K562 (cell line): ENCODE measurements at regions not wholly inside any gene's neighbourhood (a gene's known extent, or its start where the extent isn't known, plus 50 kb on each side); places are given as distances from the start of the nearest gene placed in this dataset.

Experiments
- BRD9 ChIP-seq: fragments of 450-650 bp; IDR thresholded peaks from 2 replicates; pipeline ENCODE4 v1.6.1; 2018; ENCODE audit warnings: low read depth; ENCODE audit not compliant: partially characterized antibody
- CTCF ChIP-seq, 3 experiments: IDR thresholded peaks in 2 of 3; conservative IDR thresholded peaks in 1 of 3; 2 replicates each; pipeline ENCODE4 v1.5.1; 2011 to 2012; ENCODE audit warnings: low read length in 3 of 3, mild to moderate bottlenecking in 3 of 3, control low read depth in 2 of 3, improper control_type of control experiment in 1 of 3, inconsistent platforms in 1 of 3, low read depth in 1 of 3, mixed read lengths in 1 of 3, moderate library complexity in 1 of 3; ENCODE audit not compliant: insufficient read depth in 2 of 3
- HDAC6 ChIP-seq: IDR thresholded peaks from 2 replicates; pipeline ENCODE4 v1.6.1; 2012; ENCODE audit warnings: low read depth, mild to moderate bottlenecking, control low read depth, inconsistent platforms, low read length, moderate library complexity
- HOMEZ ChIP-seq: fragments of 250-450 bp; sonication (Bioruptor Pico); IDR thresholded peaks from 2 replicates; pipeline ENCODE4 v1.4.0; 2020; ENCODE audit warnings: mild to moderate bottlenecking, moderate library complexity
- POLR3G ChIP-seq: IDR thresholded peaks from 2 replicates; pipeline ENCODE4 v1.6.1; 2011; ENCODE audit not compliant: insufficient read length, insufficient replicate concordance; ENCODE audit errors: extremely low read depth
- SMARCC2 ChIP-seq: fragments of 450-650 bp; IDR thresholded peaks from 2 replicates; pipeline ENCODE4 v1.6.1; 2017; ENCODE audit warnings: antibody characterized with exemption, moderate library complexity, mild to moderate bottlenecking, low read depth
- TAF1 ChIP-seq: IDR thresholded peaks from 2 replicates; pipeline ENCODE4 v1.6.1; 2011; ENCODE audit warnings: mild to moderate bottlenecking, low read length, moderate library complexity; ENCODE audit not compliant: insufficient read depth, control insufficient read depth, severe bottlenecking; ENCODE audit errors: extremely low read depth
- ZKSCAN8 ChIP-seq: fragments of 200-800 bp; sonication (Bioruptor generic); IDR thresholded peaks from 2 replicates; pipeline ENCODE4 v1.6.1; 2016; ENCODE audit warnings: missing genetic modification characterization, missing compliant biosample characterization
- ZNF512 ChIP-seq: IDR thresholded peaks from 2 replicates; pipeline ENCODE4 v1.6.1; 2016; ENCODE audit warnings: missing genetic modification characterization, missing compliant biosample characterization
- TF ChIP-seq, protein P1 (sequence below), 2 experiments: fragments of 200-800 bp in 1 of 2; sonication (Bioruptor generic) in 1 of 2; sonication (generic) in 1 of 2; formaldehyde crosslinking in 1 of 2; IDR thresholded peaks in 1 of 2; conservative IDR thresholded peaks in 1 of 2; 2 replicates each; pipeline versions ENCODE4 v1.5.0 to v1.6.1; 2016 to 2020; ENCODE audit warnings: missing compliant biosample characterization in 1 of 2, missing genetic modification characterization in 1 of 2, missing genetic modification reagents in 1 of 2

DNA sequence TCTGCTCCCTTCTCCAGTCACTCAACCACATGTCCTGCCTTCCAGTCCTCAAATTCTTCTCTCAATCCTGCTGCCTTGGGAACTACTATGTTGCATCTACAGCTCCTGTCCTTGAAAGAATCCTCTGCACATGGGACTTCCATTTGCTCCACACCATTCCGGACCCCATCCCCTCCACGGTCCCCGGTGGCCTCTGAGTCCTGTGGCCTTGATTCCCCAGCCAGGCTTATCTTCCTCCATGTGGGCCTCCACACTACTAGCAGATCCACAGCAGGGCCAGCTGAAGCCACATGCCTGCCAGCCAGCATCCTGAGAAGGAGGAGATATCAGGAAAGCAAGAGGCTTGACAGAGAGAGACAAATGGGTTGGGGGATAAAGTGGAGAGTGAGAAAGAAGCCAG, 1323.8 kb downstream of the UQCRFS1 start:
- no peak for TF ChIP-seq TAF1
- no peak for TF ChIP-seq HDAC6
- no peak for TF ChIP-seq CTCF (IDR thresholded peaks at IDR 0.05 in 2 of 3, conservative IDR thresholded peaks at IDR 0.05 in 1 of 3; ENCODE audit: insufficient read depth in 2 of 3, low read depth in 1 of 3, low read length in 3 of 3)
- TF ChIP-seq ZKSCAN8 (CRISPR knock-in tag), result no peak
- TF ChIP-seq, protein P1, sequence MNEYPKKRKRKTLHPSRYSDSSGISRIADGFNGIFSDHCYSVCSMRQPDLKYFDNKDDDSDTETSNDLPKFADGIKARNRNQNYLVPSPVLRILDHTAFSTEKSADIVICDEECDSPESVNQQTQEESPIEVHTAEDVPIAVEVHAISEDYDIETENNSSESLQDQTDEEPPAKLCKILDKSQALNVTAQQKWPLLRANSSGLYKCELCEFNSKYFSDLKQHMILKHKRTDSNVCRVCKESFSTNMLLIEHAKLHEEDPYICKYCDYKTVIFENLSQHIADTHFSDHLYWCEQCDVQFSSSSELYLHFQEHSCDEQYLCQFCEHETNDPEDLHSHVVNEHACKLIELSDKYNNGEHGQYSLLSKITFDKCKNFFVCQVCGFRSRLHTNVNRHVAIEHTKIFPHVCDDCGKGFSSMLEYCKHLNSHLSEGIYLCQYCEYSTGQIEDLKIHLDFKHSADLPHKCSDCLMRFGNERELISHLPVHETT (CRISPR knock-in tag; conservative IDR thresholded peaks at IDR 0.05 in 1 of 2, IDR thresholded peaks at IDR 0.05 in 1 of 2), result no peak
- TF ChIP-seq HOMEZ, result no peak
- TF ChIP-seq ZNF512 (tag), result no peak
- TF ChIP-seq POLR3G, result no peak
- TF ChIP-seq BRD9, result no peak
- TF ChIP-seq SMARCC2, result no peak
